ENCODE measurements at regions not wholly inside any gene's neighbourhood (a gene's known extent, or its start where the extent isn't known, plus 50 kb on each side); places are given as distances from the start of the nearest gene placed in this dataset.

GRCh38 chr5:153340139-153340538 is 150.3 kb upstream of the GRIA1 start:
- ChIA-PET RAD21 (ENCODE audit: unreplicated experiment) (no interaction called here), SMC1A (ENCODE audit: uncharacterized antibody, unreplicated experiment) (no interaction called here), CTCF (interaction anchor here (0.6 kb wide), 2 partner anchors 87 to 1182 kb away, joined by 3 read pairs; no protein-coding TSS in a partner anchor), POLR2A (no interaction called here)
- no peak for DNase-seq (ENCODE audit: low read depth, low spot score)
- Histone ChIP-seq H4K20me1 (ENCODE audit: control insufficient read depth, insufficient read depth) (no peaks in the 10 kb centered on the region), H3K9ac (ENCODE audit: control insufficient read depth, insufficient read depth, low read length) (no peak overlapping the region), H3K4me1 (ENCODE audit: control insufficient read depth, insufficient read depth, low read length) (no peaks in the 10 kb centered on the region), H3K79me2 (ENCODE audit: control insufficient read depth, insufficient read depth, low read length) (no peaks in the 10 kb centered on the region), H3K4me3 (no peak overlapping the region), H2AFZ (ENCODE audit: control insufficient read depth, low read depth, low read length) (no peak overlapping the region), H3K27ac (ENCODE audit: control insufficient read depth, insufficient read depth) (no peak overlapping the region), H3K27me3 (replicated peaks in 1 of 2; ENCODE audit: control insufficient read depth in 2 of 2, insufficient read depth in 2 of 2, low read length in 1 of 2) (no peaks in the 10 kb centered on the region), H3K36me3 (ENCODE audit: control insufficient read depth in 2 of 2, insufficient read depth in 2 of 2, low read length in 1 of 2) (no peaks in the 10 kb centered on the region), H3K4me2 (ENCODE audit: control insufficient read depth, insufficient read depth) (no peak overlapping the region), H3K9me3 (replicated peaks; ENCODE audit: control insufficient read depth, insufficient read depth, low read length) (no peaks in the 10 kb centered on the region; the same call in 2 of the 3 replicates)
- 33% methylated on average over 3 of the region's 3 CpGs for WGBS (ENCODE audit: insufficient coverage, insufficient replicate concordance, low lambda C conversion rate, missing lambda C conversion rate)
- TF ChIP-seq YBX1 (IDR thresholded peaks at IDR 0.05) = no peak
- TF ChIP-seq SKIL (IDR thresholded peaks at IDR 0.05; ENCODE audit: low read depth, poor library complexity, severe bottlenecking) = no peak
- no peak for TF ChIP-seq YY1 (IDR thresholded peaks at IDR 0.05; ENCODE audit: low read depth, low read length)
- no peak for TF ChIP-seq SUPT20H (IDR thresholded peaks at IDR 0.05; ENCODE audit: borderline replicate concordance, control insufficient read depth, low read depth, low read length)
- TF ChIP-seq RELA (IDR thresholded peaks at IDR 0.05; ENCODE audit: borderline replicate concordance, partially characterized antibody) = no peak
- TF ChIP-seq ASH2L (IDR thresholded peaks at IDR 0.05; ENCODE audit: borderline replicate concordance, low read depth) = no peak
- no peak for TF ChIP-seq BMI1 (IDR thresholded peaks at IDR 0.05; ENCODE audit: borderline replicate concordance)
- TF ChIP-seq NBN (IDR thresholded peaks at IDR 0.05) = no peak
- TF ChIP-seq PRDM15 (CRISPR knock-in tag; IDR thresholded peaks at IDR 0.05) = no peak
- TF ChIP-seq HDAC2 (IDR thresholded peaks at IDR 0.05) = no peak
- no peak for TF ChIP-seq TCF12 (IDR thresholded peaks at IDR 0.05; ENCODE audit: low read depth, low read length)
- FAIRE-seq = no peak
- BruUV-seq (replicated peaks) = no TSS peak
- in situ Hi-C loops (cut with MboI) (no loop called here), intact Hi-C loops (cut with micrococcal nuclease; ENCODE audit: unreplicated experiment) (no loop called here)
- ATAC-seq = no peak
